Karpas-422 (cell line): ENCODE measurements at regions not wholly inside any gene's neighbourhood (a gene's known extent, or its start where the extent isn't known, plus 50 kb on each side); places are given as distances from the start of the nearest gene placed in this dataset.
A peak's percentile ranks its signal among the peaks of the same experiment; 100 is the strongest.

Experiments
- DNase-seq: peaks from one replicate; pipeline ENCODE4 v3.0.0-alpha.2; 2015
- H2AFZ ChIP-seq: fragments of 200-600 bp; sonication (generic); 2 replicates; pipeline ENCODE4 v1.6.1; 2014; ENCODE audit warnings: antibody characterized with exemption, low read length, mixed read lengths
- H3K27ac ChIP-seq: fragments of 200-600 bp; sonication (generic); 2 replicates; pipeline ENCODE4 v1.5.1; 2014; ENCODE audit warnings: mild to moderate bottlenecking, low read length, moderate library complexity
- H3K27me3 ChIP-seq: fragments of 200-600 bp; sonication (generic); 2 replicates; pipeline ENCODE4 v1.6.1; 2014; ENCODE audit warnings: low read length, mixed read lengths
- H3K36me3 ChIP-seq: fragments of 200-600 bp; sonication (generic); 2 replicates; pipeline ENCODE4 v1.6.1; 2014; ENCODE audit warnings: low read length, mixed read lengths; ENCODE audit not compliant: insufficient read depth
- H3K4me1 ChIP-seq: fragments of 200-600 bp; sonication (generic); 2 replicates; pipeline ENCODE4 v1.6.1; 2014; ENCODE audit warnings: mild to moderate bottlenecking, low read length, mixed read lengths
- H3K4me2 ChIP-seq: fragments of 200-600 bp; sonication (generic); 2 replicates; pipeline ENCODE4 v1.6.1; 2014; ENCODE audit warnings: low read length, low read depth, mild to moderate bottlenecking; ENCODE audit not compliant: poor library complexity, severe bottlenecking
- H3K4me3 ChIP-seq: fragments of 200-600 bp; sonication (generic); 2 replicates; pipeline ENCODE4 v1.5.1; 2014; ENCODE audit warnings: mild to moderate bottlenecking, antibody characterized with exemption, low read length, mixed read lengths
- H3K79me2 ChIP-seq: fragments of 200-600 bp; sonication (generic); 2 replicates; pipeline ENCODE4 v1.6.1; 2014; ENCODE audit warnings: mild to moderate bottlenecking, low read length, mixed read lengths
- H3K9ac ChIP-seq: fragments of 200-600 bp; sonication (generic); 2 replicates; pipeline ENCODE4 v1.6.0; 2014; ENCODE audit warnings: low read length
- H3K9me2 ChIP-seq: fragments of 200-600 bp; sonication (generic), shearing (Covaris generic); replicated peaks from 2 replicates; pipeline ENCODE4 v1.6.0; 2014; ENCODE audit warnings: mild to moderate bottlenecking, low read length, moderate library complexity; ENCODE audit not compliant: insufficient read depth
- H3K9me3 ChIP-seq: fragments of 300-700, 200-600 bp; sonication (generic); 2 replicates; pipeline ENCODE4 v1.6.1; 2014; ENCODE audit warnings: low read length, mixed read lengths
- H4K20me1 ChIP-seq: fragments of 200-600 bp; sonication (generic); 2 replicates; pipeline ENCODE4 v1.6.1; 2014; ENCODE audit warnings: mild to moderate bottlenecking, antibody characterized with exemption, low read length, low read depth; ENCODE audit not compliant: insufficient read depth

- H3K27me3 ChIP-seq = no peaks in the 10 kb centered on the region
- H3K9ac ChIP-seq = no peak overlapping the region
- H3K27ac ChIP-seq = no peak overlapping the region
- H3K9me3 ChIP-seq = peaks cover 10% of the 10 kb centered on the region
- no peaks in the 10 kb centered on the region for H3K36me3 ChIP-seq
- H3K4me1 ChIP-seq = no peaks in the 10 kb centered on the region
- no peak overlapping the region for H2AFZ ChIP-seq
- H3K9me2 ChIP-seq = no peaks in the 10 kb centered on the region
- H4K20me1 ChIP-seq = no peaks in the 10 kb centered on the region
- DNase-seq = no peak
- no peaks in the 10 kb centered on the region for H3K79me2 ChIP-seq
- no peak overlapping the region for H3K4me3 ChIP-seq
- H3K4me2 ChIP-seq = no peak overlapping the region
These were observed 160.2 kb downstream of the CYYR1 start for GRCh38 chr21:26412885-26413284.

- H3K36me3 ChIP-seq = no peaks in the 10 kb centered on the region
These were observed 163.4 kb downstream of the CYYR1 start for GRCh38 chr21:26409735-26410134.

GRCh38 chr21:26408511-26408910 is 164.6 kb downstream of the CYYR1 start:
- H3K9ac ChIP-seq = no peak overlapping the region
- no peak overlapping the region for H2AFZ ChIP-seq
- no peaks in the 10 kb centered on the region for H3K9me2 ChIP-seq

More at GRCh38 chr21:26409735-26410134, 163.4 kb downstream of the CYYR1 start:
- H2AFZ ChIP-seq = no peak overlapping the region
- DNase-seq = no peak
- no peak overlapping the region for H3K4me2 ChIP-seq
- no peaks in the 10 kb centered on the region for H4K20me1 ChIP-seq
- peaks cover 6% of the 10 kb centered on the region; the same call in 1 of the 2 replicates for H3K4me1 ChIP-seq
- no peak overlapping the region for H3K4me3 ChIP-seq
- peaks cover 10% of the 10 kb centered on the region for H3K9me3 ChIP-seq
- H3K9me2 ChIP-seq = no peaks in the 10 kb centered on the region
- H3K79me2 ChIP-seq = no peaks in the 10 kb centered on the region
- H3K27ac ChIP-seq = no peak overlapping the region
- no peak overlapping the region for H3K9ac ChIP-seq
- no peaks in the 10 kb centered on the region for H3K27me3 ChIP-seq

GRCh38 chr21:26406526-26406925 is 166.6 kb downstream of the CYYR1 start:
- Histone ChIP-seq H3K4me1 (peaks cover 6% of the 10 kb centered on the region; the same call in 1 of the 2 replicates), H3K79me2 (no peaks in the 10 kb centered on the region), H3K4me3 (no peak overlapping the region), H3K9ac (no peak overlapping the region), H3K27ac (no peak overlapping the region), H3K4me2 (peak overlapping the region; percentile 4), H3K9me2 (no peaks in the 10 kb centered on the region), H2AFZ (no peak overlapping the region), H4K20me1 (no peaks in the 10 kb centered on the region), H3K9me3 (peaks cover 9% of the 10 kb centered on the region), H3K36me3 (no peaks in the 10 kb centered on the region; the same call in 1 of the 2 replicates), H3K27me3 (no peaks in the 10 kb centered on the region)
- no peak for DNase-seq

More at GRCh38 chr21:26408511-26408910, 164.6 kb downstream of the CYYR1 start:
- H3K27ac ChIP-seq = no peak overlapping the region
- no peaks in the 10 kb centered on the region for H4K20me1 ChIP-seq
- peaks cover 6% of the 10 kb centered on the region for H3K9me3 ChIP-seq
- no peaks in the 10 kb centered on the region for H3K36me3 ChIP-seq
- peaks cover 6% of the 10 kb centered on the region; the same call in 1 of the 2 replicates for H3K4me1 ChIP-seq
- DNase-seq = no peak
- no peak overlapping the region for H3K4me3 ChIP-seq
- H3K4me2 ChIP-seq = no peak overlapping the region
- no peaks in the 10 kb centered on the region for H3K79me2 ChIP-seq
- H3K27me3 ChIP-seq = no peaks in the 10 kb centered on the region

- H2AFZ ChIP-seq = peak overlapping the region; percentile 46; the same call in 1 of the 2 replicates
These were observed 167.2 kb downstream of the CYYR1 start for GRCh38 chr21:26405735-26406361.

GRCh38 chr21:26405071-26405470 is 168.0 kb downstream of the CYYR1 start:
- Histone ChIP-seq H3K9ac (no peak overlapping the region), H3K27me3 (no peaks in the 10 kb centered on the region), H3K27ac (no peak overlapping the region), H3K4me3 (no peak overlapping the region), H3K4me2 (no peak overlapping the region), H3K36me3 (no peaks in the 10 kb centered on the region; the same call in 1 of the 2 replicates), H3K4me1 (peaks cover 6% of the 10 kb centered on the region; the same call in 1 of the 2 replicates), H3K9me2 (no peaks in the 10 kb centered on the region), H2AFZ (no peak overlapping the region), H3K79me2 (no peaks in the 10 kb centered on the region), H3K9me3 (peaks cover 6% of the 10 kb centered on the region; the same call in 1 of the 2 replicates), H4K20me1 (no peaks in the 10 kb centered on the region)
- DNase-seq = no peak

More at GRCh38 chr21:26405735-26406361, 167.2 kb downstream of the CYYR1 start:
- H4K20me1 ChIP-seq = no peaks in the 10 kb centered on the region
- no peak overlapping the region for H3K9ac ChIP-seq
- H3K27ac ChIP-seq = no peak overlapping the region
- DNase-seq = peak; percentile 52
- H3K9me3 ChIP-seq = peaks cover 6% of the 10 kb centered on the region
- H3K36me3 ChIP-seq = no peaks in the 10 kb centered on the region; the same call in 1 of the 2 replicates
- peak overlapping the region; percentile 4 for H3K4me2 ChIP-seq
- H3K4me3 ChIP-seq = no peak overlapping the region
- peaks cover 6% of the 10 kb centered on the region; the same call in 1 of the 2 replicates for H3K4me1 ChIP-seq
- H3K9me2 ChIP-seq = no peaks in the 10 kb centered on the region
- H3K79me2 ChIP-seq = no peaks in the 10 kb centered on the region
- H3K27me3 ChIP-seq = no peaks in the 10 kb centered on the region

GRCh38 chr21:26404288-26404687 is 168.8 kb downstream of the CYYR1 start:
- Histone ChIP-seq H3K79me2 (no peaks in the 10 kb centered on the region), H3K9me3 (peaks cover 8% of the 10 kb centered on the region; the same call in 1 of the 2 replicates), H2AFZ (no peak overlapping the region)

GRCh38 chr21:26403321-26403720 is 169.8 kb downstream of the CYYR1 start:
- H3K4me3 ChIP-seq = no peak overlapping the region
- H3K9me3 ChIP-seq = peaks cover 10% of the 10 kb centered on the region; the same call in 1 of the 2 replicates
- H2AFZ ChIP-seq = no peak overlapping the region
- no peak overlapping the region for H3K9ac ChIP-seq
- H3K4me2 ChIP-seq = no peak overlapping the region
- H3K36me3 ChIP-seq = no peaks in the 10 kb centered on the region; the same call in 1 of the 2 replicates
- H3K27me3 ChIP-seq = no peaks in the 10 kb centered on the region
- H3K4me1 ChIP-seq = peaks cover 6% of the 10 kb centered on the region; the same call in 1 of the 2 replicates
- no peak for DNase-seq
- H3K79me2 ChIP-seq = no peaks in the 10 kb centered on the region
- H4K20me1 ChIP-seq = no peaks in the 10 kb centered on the region
- no peak overlapping the region for H3K27ac ChIP-seq
- no peaks in the 10 kb centered on the region for H3K9me2 ChIP-seq

More at GRCh38 chr21:26404288-26404687, 168.8 kb downstream of the CYYR1 start:
- H3K9me2 ChIP-seq = no peaks in the 10 kb centered on the region
- H3K27me3 ChIP-seq = no peaks in the 10 kb centered on the region
- no peak overlapping the region for H3K27ac ChIP-seq
- H3K4me2 ChIP-seq = no peak overlapping the region
- no peak overlapping the region for H3K4me3 ChIP-seq
- no peaks in the 10 kb centered on the region for H4K20me1 ChIP-seq
- H3K4me1 ChIP-seq = peaks cover 6% of the 10 kb centered on the region; the same call in 1 of the 2 replicates
- no peaks in the 10 kb centered on the region; the same call in 1 of the 2 replicates for H3K36me3 ChIP-seq
- no peak for DNase-seq
- H3K9ac ChIP-seq = no peak overlapping the region
